ENCODE measurements at regions not wholly inside any gene's neighbourhood (a gene's known extent, or its start where the extent isn't known, plus 50 kb on each side); places are given as distances from the start of the nearest gene placed in this dataset.

GRCh38 chr2:37590119-37590571 lies 81.3 kb downstream of the CDC42EP3 start:
- TF ChIP-seq, protein P1, sequence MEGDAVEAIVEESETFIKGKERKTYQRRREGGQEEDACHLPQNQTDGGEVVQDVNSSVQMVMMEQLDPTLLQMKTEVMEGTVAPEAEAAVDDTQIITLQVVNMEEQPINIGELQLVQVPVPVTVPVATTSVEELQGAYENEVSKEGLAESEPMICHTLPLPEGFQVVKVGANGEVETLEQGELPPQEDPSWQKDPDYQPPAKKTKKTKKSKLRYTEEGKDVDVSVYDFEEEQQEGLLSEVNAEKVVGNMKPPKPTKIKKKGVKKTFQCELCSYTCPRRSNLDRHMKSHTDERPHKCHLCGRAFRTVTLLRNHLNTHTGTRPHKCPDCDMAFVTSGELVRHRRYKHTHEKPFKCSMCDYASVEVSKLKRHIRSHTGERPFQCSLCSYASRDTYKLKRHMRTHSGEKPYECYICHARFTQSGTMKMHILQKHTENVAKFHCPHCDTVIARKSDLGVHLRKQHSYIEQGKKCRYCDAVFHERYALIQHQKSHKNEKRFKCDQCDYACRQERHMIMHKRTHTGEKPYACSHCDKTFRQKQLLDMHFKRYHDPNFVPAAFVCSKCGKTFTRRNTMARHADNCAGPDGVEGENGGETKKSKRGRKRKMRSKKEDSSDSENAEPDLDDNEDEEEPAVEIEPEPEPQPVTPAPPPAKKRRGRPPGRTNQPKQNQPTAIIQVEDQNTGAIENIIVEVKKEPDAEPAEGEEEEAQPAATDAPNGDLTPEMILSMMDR (IDR thresholded peaks at IDR 0.05; ENCODE audit: poor library complexity): no peak
- TF ChIP-seq EZH2 (IDR thresholded peaks at IDR 0.05; ENCODE audit: borderline replicate concordance) (no peak), EZH2phosphoT487 (IDR thresholded peaks at IDR 0.05; ENCODE audit: low read depth, severe bottlenecking, unreplicated experiment) (no peak)
